ENCODE measurements at regions not wholly inside any gene's neighbourhood (a gene's known extent, or its start where the extent isn't known, plus 50 kb on each side); places are given as distances from the start of the nearest gene placed in this dataset.
A peak's percentile ranks its signal among the peaks of the same experiment; 100 is the strongest.

- TF ChIP-seq HOXB6 (CRISPR knock-in tag; IDR thresholded peaks at IDR 0.05; ENCODE audit: borderline replicate concordance) (no peak), TOE1 (IDR thresholded peaks at IDR 0.05; ENCODE audit: borderline replicate concordance) (no peak), TOE1 (CRISPR knock-in tag; IDR thresholded peaks at IDR 0.05; ENCODE audit: borderline replicate concordance, low read depth) (no peak), MEF2A (IDR thresholded peaks at IDR 0.05; ENCODE audit: control insufficient read depth, low read depth, low read length) (no peak), ZMIZ1 (IDR thresholded peaks at IDR 0.05; ENCODE audit: low read depth in 2 of 2, low read length in 2 of 2) (no peak), TEAD2 (tag; IDR thresholded peaks at IDR 0.05) (no peak), STAT6 (CRISPR knock-in tag; IDR thresholded peaks at IDR 0.05) (no peak), SRSF9 (IDR thresholded peaks at IDR 0.05; ENCODE audit: borderline replicate concordance, low read depth, low read length) (no peak), IRF2 (CRISPR knock-in tag; IDR thresholded peaks at IDR 0.05) (no peak), MBD1 (CRISPR knock-in tag; IDR thresholded peaks at IDR 0.05) (no peak), MYNN (IDR thresholded peaks at IDR 0.05) (peak; percentile 9; the same call in 1 of the 2 replicates), MYNN (CRISPR knock-in tag; IDR thresholded peaks at IDR 0.05) (no peak), KLF6 (CRISPR knock-in tag; IDR thresholded peaks at IDR 0.05; ENCODE audit: borderline replicate concordance) (peak; percentile 76), KDM5B (IDR thresholded peaks at IDR 0.05; ENCODE audit: insufficient replicate concordance, low read depth, low read length) (peak; percentile 36), ZFP91 (CRISPR knock-in tag; IDR thresholded peaks at IDR 0.05) (no peak)
Measured at GRCh38 chr1:234980645-234981396, 147.8 kb downstream of the TOMM20 start (continued).

Data from K562 (cell line).